Stimulated activated naive CD8-positive, alpha-beta T cell treated with anti-CD3 and anti-CD28 coated beads, Interleukin-15, amount 100 ng/mL, for 72 hours (primary cell): ENCODE measurements at regions not wholly inside any gene's neighbourhood (a gene's known extent, or its start where the extent isn't known, plus 50 kb on each side); places are given as distances from the start of the nearest gene placed in this dataset.
A peak's percentile ranks its signal among the peaks of the same experiment; 100 is the strongest.
"Not testable (repeated sequence)": the region's sequence is repeated elsewhere in the genome, so short reads cannot be mapped to it uniquely, and the experiment has no call there.

ENCODE experiments used
- ATAC-seq: fragments of 150-1000 bp; cut with Tn5 transposase; 2 replicates; pipeline ENCODE4 v1.10.0; 2021; ENCODE audit warnings: mild to moderate bottlenecking, moderate library complexity
- DNase-seq, 2 donors: peaks; one replicate each; pipeline ENCODE4 v3.0.0; 2021 to 2022
- H3K27ac Mint-ChIP-seq, 2 donors: one replicate each; pipeline ENCODE4 v1.8.0; 2022; ENCODE audit warnings: mild to moderate bottlenecking in 2 of 2, mixed read lengths in 2 of 2, moderate library complexity in 2 of 2
- H3K27me3 Mint-ChIP-seq: one replicate; pipeline ENCODE4 v1.8.0; 2022; ENCODE audit warnings: mixed read lengths
- H3K4me1 Mint-ChIP-seq: one replicate; pipeline ENCODE4 v1.8.0; 2022; ENCODE audit warnings: mild to moderate bottlenecking, mixed read lengths
- H3K4me3 Mint-ChIP-seq, 2 donors: one replicate each; pipeline ENCODE4 v1.8.0; 2022; ENCODE audit warnings: mild to moderate bottlenecking in 2 of 2, mixed read lengths in 2 of 2, moderate library complexity in 1 of 2
- H3K9me3 Mint-ChIP-seq, 2 donors: one replicate each; pipeline ENCODE4 v1.8.0; 2022; ENCODE audit warnings: mixed read lengths in 2 of 2

DNA sequence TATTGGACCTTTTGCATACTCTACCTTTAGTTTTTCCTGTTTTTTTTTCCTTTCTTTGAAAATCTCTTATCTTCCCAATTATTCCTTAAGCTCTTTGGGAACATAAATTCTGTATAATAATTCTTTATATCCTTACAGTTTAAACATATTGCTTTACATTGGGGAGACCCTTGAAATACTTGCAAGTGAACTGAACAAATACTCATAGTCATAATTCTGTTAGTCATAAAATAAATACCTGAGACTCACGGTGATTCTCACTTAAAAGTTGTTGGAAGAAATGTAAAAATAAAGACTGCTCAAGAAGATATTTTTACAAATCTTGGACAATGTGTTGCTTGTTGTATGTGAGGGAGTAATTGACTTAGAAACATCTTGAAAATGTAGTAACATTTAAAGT lies 515.2 kb upstream of the POT1 start:
- H3K9me3 Mint-ChIP-seq: peaks cover 0 to 5% of the 10 kb centered on the region in 2 donors
- H3K27me3 Mint-ChIP-seq: no peaks in the 10 kb centered on the region
- ATAC-seq (no peak), DNase-seq (no peak)
- H3K4me1 Mint-ChIP-seq: no peaks in the 10 kb centered on the region
- no peak overlapping the region for H3K4me3 Mint-ChIP-seq
- no peak overlapping the region for H3K27ac Mint-ChIP-seq

DNA sequence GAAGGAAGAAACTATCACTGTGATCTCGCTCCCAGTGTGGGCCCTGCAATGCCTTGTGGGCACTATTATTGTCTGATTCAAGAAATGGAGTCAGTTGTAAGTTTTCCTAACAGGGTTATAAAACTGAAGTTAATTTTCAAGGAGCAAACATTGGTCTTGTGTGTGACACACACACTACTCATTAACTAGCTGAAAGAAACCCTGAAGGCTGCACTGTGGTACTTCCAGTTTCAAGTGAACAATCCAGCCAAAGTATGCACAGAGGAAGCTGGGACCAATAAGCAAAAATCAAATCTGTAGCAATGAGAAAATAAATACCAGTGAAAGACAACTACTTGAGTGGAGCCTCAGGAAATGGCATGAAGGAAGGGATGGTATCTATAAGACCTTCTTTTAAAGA lies 506.6 kb upstream of the POT1 start:
- no peaks in the 10 kb centered on the region for H3K9me3 Mint-ChIP-seq
- no peak overlapping the region for H3K4me3 Mint-ChIP-seq
- H3K27me3 Mint-ChIP-seq: no peaks in the 10 kb centered on the region
- H3K4me1 Mint-ChIP-seq: no peaks in the 10 kb centered on the region
- DNase-seq: no peak
- ATAC-seq: no peak
- H3K27ac Mint-ChIP-seq: no peak overlapping the region

DNA sequence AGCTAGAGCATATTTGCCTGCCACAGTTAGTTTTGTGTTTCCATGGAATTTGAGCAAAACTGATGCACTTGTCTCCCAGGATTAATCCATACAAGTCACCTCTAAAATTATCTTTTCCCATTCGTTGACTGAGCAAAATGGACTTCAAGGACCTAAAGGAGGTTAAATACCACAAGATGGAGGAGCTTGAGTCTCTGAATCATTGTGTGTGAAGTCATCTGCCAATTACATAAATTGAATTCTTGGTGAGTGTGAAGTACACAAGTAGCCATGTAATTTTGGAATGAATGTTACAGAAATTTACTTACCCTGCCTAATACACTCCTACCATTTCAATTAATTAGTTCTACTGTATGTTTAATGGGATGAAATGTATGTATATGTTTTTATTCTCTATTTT lies 501.7 kb upstream of the POT1 start:
- DNase-seq: no peak
- Mint-ChIP-seq H3K4me1 (no peaks in the 10 kb centered on the region), H3K9me3 (peaks cover 0 to 7% of the 10 kb centered on the region in 2 donors), H3K27ac (no peak overlapping the region), H3K4me3 (no peak overlapping the region), H3K27me3 (no peaks in the 10 kb centered on the region)
- ATAC-seq: no peak

DNA sequence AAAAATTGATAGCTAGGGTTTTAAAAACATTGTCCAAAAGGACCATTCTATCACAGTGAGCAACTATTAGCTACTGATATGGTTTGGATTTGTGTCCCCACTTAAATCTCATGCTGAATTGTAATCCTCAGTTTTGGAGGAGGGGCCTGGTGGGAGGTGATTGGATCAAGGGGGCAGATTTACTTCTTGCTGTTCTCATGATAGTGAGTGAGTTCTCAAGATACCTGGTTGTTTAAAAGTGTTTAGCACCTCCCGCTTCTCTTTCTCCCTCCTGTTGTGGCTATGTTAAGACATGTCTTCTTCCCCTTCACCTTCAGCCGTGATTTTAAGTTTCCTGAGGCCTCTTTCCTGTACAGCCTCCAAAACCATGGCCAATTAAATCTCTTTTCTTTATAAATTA lies 500.4 kb upstream of the POT1 start:
- Mint-ChIP-seq H3K27me3 (no peaks in the 10 kb centered on the region), H3K27ac (no peak overlapping the region), H3K4me3 (no peak overlapping the region), H3K9me3 (peaks cover 0 to 7% of the 10 kb centered on the region in 2 donors), H3K4me1 (no peaks in the 10 kb centered on the region)
- DNase-seq: no peak
- no peak for ATAC-seq

DNA sequence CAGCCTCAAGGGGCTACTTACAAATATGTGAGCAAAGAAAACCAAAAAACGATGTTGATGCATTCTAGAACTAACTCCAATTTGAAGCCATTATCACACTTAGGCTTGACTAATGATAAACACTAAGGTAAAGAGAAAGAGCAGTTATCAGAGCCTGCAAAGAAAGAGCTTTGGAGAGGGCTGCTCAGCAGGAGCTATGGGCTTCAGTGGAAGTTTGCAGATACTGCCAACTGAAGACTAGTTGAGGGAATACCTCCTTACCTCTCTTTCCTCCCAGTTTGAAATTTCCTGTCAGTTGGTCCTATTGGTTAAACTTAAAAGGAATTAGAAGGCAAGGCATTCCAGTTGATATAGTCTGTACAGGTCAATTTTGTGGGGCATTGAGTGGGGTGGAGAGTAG lies 498.1 kb upstream of the POT1 start:
- Mint-ChIP-seq H3K27ac (no peak overlapping the region), H3K4me1 (no peaks in the 10 kb centered on the region), H3K27me3 (no peaks in the 10 kb centered on the region), H3K9me3 (peaks cover 0 to 7% of the 10 kb centered on the region in 2 donors), H3K4me3 (no peak overlapping the region)
- ATAC-seq: no peak
- DNase-seq: no peak

DNA sequence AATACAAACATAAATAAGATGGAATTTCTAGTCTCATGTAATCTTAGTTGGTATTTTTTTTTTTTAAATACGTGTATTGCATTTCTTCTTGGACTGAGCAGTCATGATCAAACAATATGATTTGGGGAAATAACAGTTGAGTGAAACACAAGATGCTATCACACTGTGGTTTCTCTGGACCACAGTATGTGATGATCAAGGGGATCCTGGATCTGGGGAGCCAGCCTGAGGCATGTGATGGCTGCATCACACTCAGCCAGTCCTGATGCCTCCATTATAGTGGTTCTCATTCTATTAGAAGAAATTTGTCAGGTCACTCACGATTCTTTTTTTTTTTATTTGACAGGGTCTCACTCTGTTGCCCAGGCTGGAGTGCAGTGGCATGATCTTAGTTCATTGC lies 495.9 kb upstream of the POT1 start:
- Mint-ChIP-seq H3K4me1 (no peaks in the 10 kb centered on the region), H3K27me3 (no peaks in the 10 kb centered on the region), H3K9me3 (peaks cover 12 to 14% of the 10 kb centered on the region in 2 donors), H3K4me3 (no peak overlapping the region), H3K27ac (no peak overlapping the region)
- ATAC-seq (no peak), DNase-seq (no peak)

DNA sequence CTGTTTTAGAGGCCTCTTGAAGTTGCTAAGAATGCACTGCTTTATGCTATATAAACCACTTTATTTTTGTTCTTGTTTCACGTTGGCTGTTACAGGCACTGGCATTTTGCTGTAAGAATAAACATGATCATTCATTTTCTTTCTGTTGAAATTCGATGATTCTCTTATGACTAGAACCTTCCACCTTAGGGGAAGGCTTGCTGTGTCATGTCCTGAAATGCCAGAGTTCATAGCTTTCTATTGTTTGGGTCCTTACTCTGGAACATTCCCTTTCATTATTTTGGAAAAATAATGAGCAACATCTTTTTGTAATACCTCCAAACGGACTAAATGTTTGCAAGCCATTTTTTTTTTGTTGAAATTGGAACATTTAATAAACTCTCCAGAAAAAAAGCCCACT lies 495.1 kb upstream of the POT1 start:
- no peaks in the 10 kb centered on the region for H3K27me3 Mint-ChIP-seq
- no peaks in the 10 kb centered on the region for H3K4me1 Mint-ChIP-seq
- H3K4me3 Mint-ChIP-seq: no peak overlapping the region
- no peak overlapping the region for H3K27ac Mint-ChIP-seq
- peaks cover 17 to 20% of the 10 kb centered on the region in 2 donors for H3K9me3 Mint-ChIP-seq
- DNase-seq (no peak), ATAC-seq (no peak)

DNA sequence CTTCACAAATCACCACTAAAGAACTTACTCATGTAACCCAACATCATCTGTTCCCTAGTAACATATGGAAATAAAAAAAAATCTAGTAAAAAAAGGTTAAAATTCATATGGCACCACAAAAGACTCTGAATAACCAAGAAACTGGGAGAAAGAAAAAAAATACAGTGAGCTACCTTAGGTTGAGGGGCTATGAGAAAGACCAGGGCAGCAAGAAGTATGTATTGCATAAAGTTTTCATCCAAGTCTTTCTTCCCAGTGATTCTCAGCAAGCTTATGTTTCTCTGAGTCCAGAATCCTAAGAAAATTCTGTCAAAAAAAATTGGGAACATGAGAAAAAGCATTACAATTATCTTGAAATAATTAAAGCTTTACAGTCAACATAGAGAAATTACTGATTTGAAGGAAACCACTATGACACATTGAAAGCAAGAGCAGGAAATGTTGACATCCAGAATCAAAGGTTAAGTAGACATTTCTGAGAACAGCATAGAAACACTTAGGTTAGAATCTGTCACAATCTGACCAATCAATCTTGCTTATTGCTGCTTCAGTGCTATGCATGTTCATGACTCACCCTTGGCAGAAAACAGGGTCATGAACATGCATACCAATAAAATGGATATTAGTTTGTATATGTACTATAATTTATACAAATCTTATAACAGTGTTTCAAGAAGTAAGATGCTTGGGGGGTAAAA lies 494.0 kb upstream of the POT1 start:
- Mint-ChIP-seq H3K9me3 (peaks cover 17 to 27% of the 10 kb centered on the region in 2 donors), H3K4me3 (no peak overlapping the region), H3K27ac (no peak overlapping the region), H3K4me1 (no peaks in the 10 kb centered on the region), H3K27me3 (no peaks in the 10 kb centered on the region)
- DNase-seq (no peak), ATAC-seq (peak; percentile 94)

DNA sequence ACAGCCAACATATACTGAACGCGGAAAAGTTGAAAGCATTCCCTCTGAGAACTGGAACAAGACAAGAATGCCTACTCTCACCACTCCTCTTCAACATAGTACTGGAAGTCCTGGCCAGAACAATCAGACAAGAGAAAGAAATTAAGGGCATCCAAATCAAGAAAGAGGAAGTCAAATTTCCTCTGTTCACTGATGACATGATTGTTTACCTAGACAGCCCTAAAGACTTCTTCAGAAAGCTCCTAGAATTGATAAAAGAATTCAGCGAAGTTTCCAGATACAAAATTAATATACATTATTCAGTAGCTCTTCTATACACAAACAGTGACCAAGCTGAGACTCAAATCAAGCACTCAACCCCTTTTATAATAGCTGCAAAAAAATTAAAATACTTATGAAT lies 491.8 kb upstream of the POT1 start:
- H3K9me3 Mint-ChIP-seq: peaks cover 22 to 37% of the 10 kb centered on the region in 2 donors
- ATAC-seq, H3K27me3 Mint-ChIP-seq, H3K4me3 Mint-ChIP-seq, H3K4me1 Mint-ChIP-seq, H3K27ac Mint-ChIP-seq, DNase-seq: not testable (repeated sequence)

DNA sequence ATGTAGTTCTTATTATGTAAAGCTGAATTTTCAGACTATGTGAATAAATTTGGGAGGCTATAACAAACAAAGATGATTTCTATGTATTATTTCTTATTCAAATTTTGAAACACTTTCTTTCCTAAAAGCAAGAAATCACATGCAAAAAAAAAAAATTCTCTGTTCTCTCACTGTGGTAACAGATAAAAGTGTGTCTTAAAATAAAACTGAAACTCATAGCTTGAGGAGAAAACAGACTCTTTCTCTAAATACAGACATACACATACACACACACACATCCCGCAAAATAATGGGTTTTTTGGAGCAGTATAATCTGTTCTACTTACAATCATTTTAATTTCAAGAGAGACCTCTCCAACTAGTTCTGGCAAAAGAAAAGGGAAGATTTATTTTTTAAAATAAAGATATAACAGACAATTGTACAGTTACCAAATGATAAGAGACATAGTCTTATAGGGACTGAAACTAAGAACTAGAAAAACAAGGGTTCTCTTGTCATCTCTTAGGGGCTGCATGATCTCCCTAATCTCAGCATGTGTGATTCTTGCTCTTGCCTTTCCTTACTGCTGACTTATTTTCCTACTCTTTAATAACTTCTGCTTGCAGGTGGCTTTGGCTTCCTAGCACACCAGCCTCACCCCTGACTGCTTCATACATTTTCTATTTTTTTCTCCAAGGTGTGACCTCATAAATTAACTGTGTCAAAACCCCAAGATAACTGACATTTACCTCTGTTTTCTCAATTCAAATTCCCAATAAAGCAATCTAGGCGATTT lies 483.5 kb upstream of the POT1 start:
- H3K27ac Mint-ChIP-seq: no peak overlapping the region

DNA sequence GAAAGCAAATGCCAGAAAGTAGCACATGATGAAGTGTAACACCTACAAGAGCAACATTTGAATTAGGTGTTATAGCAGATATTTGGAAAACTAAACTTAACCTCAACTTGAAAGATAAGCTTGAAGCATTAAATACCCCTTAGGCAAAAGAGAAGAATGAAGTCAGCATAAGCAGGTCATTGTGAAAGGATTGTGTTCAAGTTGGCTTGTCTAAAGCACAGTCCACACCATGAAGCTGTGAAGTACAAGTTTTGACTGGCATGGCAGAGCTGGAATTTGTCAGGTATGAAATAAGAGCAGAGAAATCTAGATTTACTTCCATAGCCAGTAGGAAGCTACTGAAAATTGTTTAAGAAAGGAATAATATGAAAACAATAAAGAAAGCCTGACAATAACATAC lies 480.3 kb upstream of the POT1 start:
- no peak overlapping the region for H3K4me3 Mint-ChIP-seq
- ATAC-seq (no peak), DNase-seq (no peak)
- peaks cover 0 to 17% of the 10 kb centered on the region in 2 donors for H3K9me3 Mint-ChIP-seq
- no peaks in the 10 kb centered on the region for H3K27me3 Mint-ChIP-seq
- no peaks in the 10 kb centered on the region for H3K4me1 Mint-ChIP-seq
- H3K27ac Mint-ChIP-seq: no peak overlapping the region

More for the DNA sequence above, 483.5 kb upstream of the POT1 start:
- no peaks in the 10 kb centered on the region for H3K4me1 Mint-ChIP-seq
- H3K4me3 Mint-ChIP-seq: no peak overlapping the region
- DNase-seq (no peak), ATAC-seq (no peak)
- H3K27me3 Mint-ChIP-seq: no peaks in the 10 kb centered on the region
- peaks cover 11 to 14% of the 10 kb centered on the region in 2 donors for H3K9me3 Mint-ChIP-seq

DNA sequence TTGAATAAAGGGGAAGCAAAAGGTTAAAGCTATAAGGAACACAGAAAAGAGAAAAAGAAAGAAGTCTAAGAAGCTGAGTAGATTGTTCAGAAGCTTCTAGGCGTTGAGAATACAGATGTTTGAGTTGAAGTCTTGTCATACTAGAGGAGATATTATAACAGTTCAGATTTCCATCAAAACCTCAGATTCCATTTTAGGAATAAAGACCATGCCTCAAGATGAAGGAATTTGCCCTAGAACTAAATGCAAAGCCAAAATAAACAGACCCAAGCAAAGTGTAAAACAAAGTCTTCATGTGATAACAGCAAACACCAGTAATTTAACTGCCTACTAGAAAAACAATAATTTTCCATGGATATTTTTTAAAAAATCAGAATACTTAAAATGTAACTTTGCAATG lies 476.5 kb upstream of the POT1 start:
- Mint-ChIP-seq H3K27ac (no peak overlapping the region), H3K9me3 (peaks cover 0 to 6% of the 10 kb centered on the region in 2 donors), H3K4me1 (no peaks in the 10 kb centered on the region), H3K27me3 (no peaks in the 10 kb centered on the region), H3K4me3 (no peak overlapping the region)
- no peak for ATAC-seq
- DNase-seq: no peak

DNA sequence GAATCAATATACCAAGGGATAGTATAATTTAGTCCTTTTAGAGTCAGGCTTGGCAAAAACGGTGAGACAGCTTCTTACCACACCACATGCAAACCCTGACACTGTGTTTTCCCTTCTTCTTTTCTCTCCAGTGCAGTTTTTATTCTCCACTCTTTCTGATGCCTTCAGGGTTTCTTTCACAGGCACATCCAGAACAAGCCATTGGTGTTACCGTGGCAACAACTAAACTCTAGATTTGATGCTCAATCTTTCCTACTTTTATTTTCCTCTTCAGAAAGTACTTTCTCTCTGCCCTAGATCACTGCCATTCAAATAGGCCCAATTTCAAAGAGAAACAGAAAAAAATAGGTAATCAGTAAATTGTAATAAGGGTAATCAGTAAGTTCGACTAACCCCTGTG lies 469.8 kb upstream of the POT1 start:
- no peak for ATAC-seq
- Mint-ChIP-seq H3K9me3 (peaks cover 0 to 12% of the 10 kb centered on the region in 2 donors), H3K4me3 (no peak overlapping the region), H3K27ac (no peak overlapping the region), H3K4me1 (no peaks in the 10 kb centered on the region), H3K27me3 (no peaks in the 10 kb centered on the region)
- no peak for DNase-seq

DNA sequence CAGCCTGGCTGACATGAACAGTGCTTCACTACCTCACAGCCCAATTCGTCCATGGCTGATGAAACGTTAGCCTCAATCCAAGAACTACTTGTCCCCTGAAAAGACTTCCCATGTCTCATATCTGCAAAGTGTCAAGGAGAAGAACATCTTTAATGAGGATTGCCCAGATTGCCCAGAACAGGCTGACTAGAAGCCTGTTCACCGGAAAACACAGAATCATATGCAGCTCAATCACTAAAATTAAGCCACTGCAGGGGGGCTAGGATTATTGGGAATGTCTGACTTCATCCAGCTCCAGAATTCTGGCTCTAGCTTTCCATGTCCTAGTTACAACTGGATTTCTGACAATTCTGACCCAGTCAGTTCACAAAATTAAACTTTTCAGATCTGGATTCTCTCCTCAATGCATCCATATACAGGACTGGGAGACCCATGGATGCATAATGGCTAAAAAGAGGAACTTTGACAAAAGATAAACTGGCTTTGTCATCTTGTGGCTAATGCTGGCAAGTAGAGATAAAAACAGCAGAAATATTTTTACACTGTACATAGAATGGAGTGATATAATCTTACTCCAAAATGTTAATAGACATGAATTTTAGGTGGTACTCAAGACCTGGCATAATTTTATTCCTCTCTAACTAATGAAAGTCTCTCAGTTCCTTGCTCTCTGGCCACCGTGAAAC lies 467.0 kb upstream of the POT1 start:
- Mint-ChIP-seq H3K9me3 (peaks cover 0 to 12% of the 10 kb centered on the region in 2 donors), H3K27me3 (no peaks in the 10 kb centered on the region), H3K4me3 (no peak overlapping the region), H3K27ac (no peak overlapping the region), H3K4me1 (no peaks in the 10 kb centered on the region)
- ATAC-seq (no peak), DNase-seq (no peak)

DNA sequence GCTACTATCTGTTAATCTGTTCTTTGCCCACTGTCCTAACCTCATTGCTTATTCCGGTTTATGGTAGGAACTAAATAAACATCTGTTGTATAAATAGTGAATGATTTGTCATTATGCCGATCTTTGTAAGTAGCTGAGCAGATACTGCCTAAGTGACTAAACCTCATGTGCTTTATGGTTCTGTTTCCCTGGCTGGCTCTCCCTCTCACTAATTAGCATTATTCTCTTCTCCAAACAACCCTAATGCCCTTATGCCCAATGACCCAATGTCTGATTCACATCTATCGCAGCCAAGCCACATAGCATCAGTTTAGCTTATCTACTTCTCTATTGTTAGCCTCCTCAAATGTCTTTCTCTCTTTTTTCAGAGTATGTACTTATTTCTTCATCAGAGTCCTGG lies 462.3 kb upstream of the POT1 start:
- ATAC-seq (no peak), DNase-seq (no peak)
- Mint-ChIP-seq H3K4me3 (no peak overlapping the region), H3K4me1 (no peaks in the 10 kb centered on the region), H3K27me3 (no peaks in the 10 kb centered on the region), H3K9me3 (peaks cover 0 to 11% of the 10 kb centered on the region in 2 donors), H3K27ac (no peak overlapping the region)

DNA sequence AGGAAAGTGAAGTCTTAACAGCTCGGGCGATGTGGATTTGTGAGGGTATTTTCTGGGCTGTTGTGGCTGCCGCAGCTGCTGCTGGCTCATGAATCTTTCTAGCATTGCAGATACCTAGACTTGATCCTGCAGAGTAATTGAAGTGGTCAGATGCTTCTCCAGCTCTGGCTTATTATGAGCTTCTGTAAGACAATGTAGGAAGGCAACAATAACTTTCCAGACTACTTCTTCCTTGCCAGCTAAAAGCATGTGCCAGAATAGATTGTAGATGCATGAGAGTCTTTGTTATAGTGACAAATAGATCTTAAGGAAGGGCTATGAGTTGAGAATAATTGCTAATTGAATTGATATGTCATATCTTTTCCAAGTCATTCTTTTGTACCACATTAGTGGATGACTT lies 461.4 kb upstream of the POT1 start:
- H3K27me3 Mint-ChIP-seq: no peaks in the 10 kb centered on the region
- no peaks in the 10 kb centered on the region for H3K4me1 Mint-ChIP-seq
- peaks cover 0 to 11% of the 10 kb centered on the region in 2 donors for H3K9me3 Mint-ChIP-seq
- no peak for DNase-seq
- H3K27ac Mint-ChIP-seq: no peak overlapping the region
- H3K4me3 Mint-ChIP-seq: no peak overlapping the region
- ATAC-seq: no peak
